ENCODE measurements at regions not wholly inside any gene's neighbourhood (a gene's known extent, or its start where the extent isn't known, plus 50 kb on each side); places are given as distances from the start of the nearest gene placed in this dataset.

GRCh38 chr5:21067724-21068123, 1079.7 kb upstream of the CDH18 start:
- H3K4me2 ChIP-seq (ENCODE audit: insufficient read depth, low read length) = no peak overlapping the region
- no peak overlapping the region for H3K4me3 ChIP-seq (replicated peaks in 1 of 3; ENCODE audit: insufficient read depth in 1 of 3, low read depth in 1 of 3, low read length in 3 of 3)
- FAIRE-seq (no peak), DNase-seq (ENCODE audit: low read depth, low spot score) (no peak)
- ChIA-PET CTCF (no interaction called here), POLR2A (no interaction called here)
- H3K27ac ChIP-seq (ENCODE audit: insufficient read depth, low read depth, low read length) = no peak overlapping the region
- BruUV-seq (replicated peaks) = no TSS peak
- H3K9ac ChIP-seq (replicated peaks; ENCODE audit: extremely low read depth, insufficient read depth, low read length) = no peak overlapping the region
- intact Hi-C loops (cut with micrococcal nuclease) = no loop called here
- H3K4me1 ChIP-seq (ENCODE audit: control insufficient read depth, extremely low read depth, insufficient read depth, low read length) = peaks cover 10% of the 10 kb centered on the region
- no peaks in the 10 kb centered on the region for H3K9me3 ChIP-seq (replicated peaks; ENCODE audit: control insufficient read depth, insufficient read depth, low read length)
- H4K20me1 ChIP-seq (replicated peaks; ENCODE audit: control insufficient read depth, extremely low read depth, insufficient read depth, low read length) = no peaks in the 10 kb centered on the region
- TF ChIP-seq FOS (IDR thresholded peaks at IDR 0.05; ENCODE audit: borderline replicate concordance, insufficient read depth, low read length) (no peak), POLR2AphosphoS5 (IDR thresholded peaks at IDR 0.05; ENCODE audit: insufficient read depth, low read depth, low read length) (no peak), MYC (IDR thresholded peaks at IDR 0.05; ENCODE audit: low read depth, low read length) (no peak), EZH2 (IDR thresholded peaks at IDR 0.05; ENCODE audit: borderline replicate concordance, low read depth, low read length, severe bottlenecking) (no peak), POLR2A (IDR thresholded peaks at IDR 0.05; ENCODE audit: low read depth, low read length) (no peak), GATA2 (IDR thresholded peaks at IDR 0.05; ENCODE audit: insufficient read depth, insufficient read length, low read depth, low read length) (no peak), MAX (IDR thresholded peaks at IDR 0.05; ENCODE audit: insufficient read depth, insufficient read length) (no peak), JUN (IDR thresholded peaks at IDR 0.05; ENCODE audit: borderline replicate concordance, insufficient read depth, insufficient read length, low read depth) (no peak)
- TF ChIP-seq, protein P1, sequence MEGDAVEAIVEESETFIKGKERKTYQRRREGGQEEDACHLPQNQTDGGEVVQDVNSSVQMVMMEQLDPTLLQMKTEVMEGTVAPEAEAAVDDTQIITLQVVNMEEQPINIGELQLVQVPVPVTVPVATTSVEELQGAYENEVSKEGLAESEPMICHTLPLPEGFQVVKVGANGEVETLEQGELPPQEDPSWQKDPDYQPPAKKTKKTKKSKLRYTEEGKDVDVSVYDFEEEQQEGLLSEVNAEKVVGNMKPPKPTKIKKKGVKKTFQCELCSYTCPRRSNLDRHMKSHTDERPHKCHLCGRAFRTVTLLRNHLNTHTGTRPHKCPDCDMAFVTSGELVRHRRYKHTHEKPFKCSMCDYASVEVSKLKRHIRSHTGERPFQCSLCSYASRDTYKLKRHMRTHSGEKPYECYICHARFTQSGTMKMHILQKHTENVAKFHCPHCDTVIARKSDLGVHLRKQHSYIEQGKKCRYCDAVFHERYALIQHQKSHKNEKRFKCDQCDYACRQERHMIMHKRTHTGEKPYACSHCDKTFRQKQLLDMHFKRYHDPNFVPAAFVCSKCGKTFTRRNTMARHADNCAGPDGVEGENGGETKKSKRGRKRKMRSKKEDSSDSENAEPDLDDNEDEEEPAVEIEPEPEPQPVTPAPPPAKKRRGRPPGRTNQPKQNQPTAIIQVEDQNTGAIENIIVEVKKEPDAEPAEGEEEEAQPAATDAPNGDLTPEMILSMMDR (IDR thresholded peaks at IDR 0.05; ENCODE audit: extremely low read depth in 1 of 2, insufficient read depth in 1 of 2, low read depth in 1 of 2, low read length in 2 of 2) = no peak
- H3K36me3 ChIP-seq (ENCODE audit: control insufficient read depth in 2 of 2, extremely low read depth in 1 of 2, insufficient read depth in 2 of 2, low read length in 2 of 2) = no peaks in the 10 kb centered on the region
- H3K9me1 ChIP-seq (replicated peaks; ENCODE audit: control insufficient read depth, extremely low read depth, insufficient read depth, low read length) = no peaks in the 10 kb centered on the region
- H2AFZ ChIP-seq (ENCODE audit: low read depth, low read length) = no peak overlapping the region
- H3K79me2 ChIP-seq (ENCODE audit: control insufficient read depth, insufficient read depth, low read length) = no peaks in the 10 kb centered on the region
- dilution Hi-C loops (cut with MboI; ENCODE audit: extremely low pct_ligation_motif_present, low sequenced_read_pairs) = no loop called here
- H3K27me3 ChIP-seq (ENCODE audit: control insufficient read depth in 2 of 2, insufficient read depth in 2 of 2, low read length in 2 of 2) = no peaks in the 10 kb centered on the region

All from endothelial cell of umbilical vein (primary cell).